ENCODE measurements at regions not wholly inside any gene's neighbourhood (a gene's known extent, or its start where the extent isn't known, plus 50 kb on each side); places are given as distances from the start of the nearest gene placed in this dataset.

DNA sequence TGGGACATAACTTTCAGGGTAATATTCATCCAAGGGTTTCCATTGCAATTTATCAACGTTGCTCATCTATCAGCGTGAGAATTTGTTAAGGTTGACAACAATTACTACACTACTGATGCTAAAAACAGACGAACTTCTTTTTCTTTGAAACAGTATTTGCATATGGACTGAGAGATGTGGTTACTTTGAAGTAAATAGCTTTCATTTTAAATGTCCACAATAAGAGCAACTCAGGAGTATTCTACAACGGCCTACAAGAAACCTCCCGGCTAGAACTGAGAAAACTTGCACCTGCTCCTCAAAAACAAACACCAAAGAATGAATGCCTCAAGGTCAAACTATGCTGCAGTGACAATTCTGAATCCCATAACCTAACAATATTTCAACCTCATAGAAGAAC is 238.4 kb downstream of the IRS2 start:
- no peak for DNase-seq (ENCODE audit: low read depth, low spot score)
- H3K27ac ChIP-seq = no peak overlapping the region

DNA sequence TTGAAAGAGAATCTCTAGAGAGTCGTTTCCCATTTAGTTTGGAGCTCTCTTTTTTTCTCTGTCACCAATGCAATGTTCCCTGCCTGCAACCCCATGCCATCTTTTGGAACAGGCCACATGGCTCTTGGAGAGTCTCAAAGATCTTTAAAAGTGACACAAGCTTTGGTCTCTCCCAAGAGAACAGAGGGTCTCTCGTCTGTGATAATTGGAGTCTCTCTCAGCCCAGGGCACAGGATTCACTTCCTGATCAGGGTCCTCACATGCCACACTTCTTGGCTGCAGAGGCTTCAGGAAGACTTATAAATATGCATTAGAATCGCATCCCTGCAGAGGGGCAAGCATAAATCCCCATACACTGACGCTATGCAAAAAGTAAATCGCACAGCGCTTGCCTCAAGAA is 240.5 kb downstream of the IRS2 start:
- no peak for DNase-seq (ENCODE audit: low read depth, low spot score)
- no peak overlapping the region for H3K27ac ChIP-seq

DNA sequence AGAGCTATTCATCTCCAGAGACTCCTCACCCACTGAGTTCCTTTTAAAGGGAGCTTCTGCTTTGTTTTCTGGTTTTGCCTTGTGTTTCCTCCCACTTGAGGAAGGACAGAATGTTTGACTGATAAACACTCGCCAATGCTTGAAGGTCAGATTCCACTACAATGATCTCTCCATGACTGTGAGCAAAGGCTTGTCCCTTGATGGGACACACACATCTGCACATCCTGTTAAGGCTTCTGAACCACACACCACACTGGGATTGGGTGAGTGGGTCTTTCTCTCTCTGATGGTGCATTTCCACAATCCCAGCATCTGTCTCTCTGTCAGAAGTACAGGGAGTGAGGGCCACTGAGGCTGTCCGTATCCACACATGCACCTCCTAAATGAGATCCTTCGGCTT is 245.3 kb downstream of the IRS2 start:
- no peak overlapping the region for H3K27ac ChIP-seq
- DNase-seq (ENCODE audit: low read depth, low spot score) = no peak

DNA sequence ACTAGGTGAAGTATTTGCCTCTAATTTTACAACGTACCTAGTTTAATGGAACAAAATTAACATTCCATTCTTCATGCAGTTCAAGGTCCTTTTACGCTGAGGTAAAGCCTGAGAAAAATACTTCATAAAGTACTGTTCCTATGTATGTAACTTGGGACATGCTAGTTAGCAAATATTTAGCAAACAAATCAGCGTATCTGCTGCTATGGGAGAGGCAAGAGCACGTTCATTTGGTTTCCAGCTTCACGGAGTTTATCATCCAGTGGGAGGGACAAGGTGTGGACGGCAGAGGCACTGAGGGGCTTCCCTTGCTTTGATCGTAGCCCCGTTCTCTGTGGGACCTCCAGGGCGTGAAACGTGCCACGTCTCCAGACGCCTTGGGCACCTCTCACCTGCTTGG is 248.8 kb downstream of the IRS2 start:
- no peak overlapping the region for H3K27ac ChIP-seq
- DNase-seq (ENCODE audit: low read depth, low spot score) = no peak

DNA sequence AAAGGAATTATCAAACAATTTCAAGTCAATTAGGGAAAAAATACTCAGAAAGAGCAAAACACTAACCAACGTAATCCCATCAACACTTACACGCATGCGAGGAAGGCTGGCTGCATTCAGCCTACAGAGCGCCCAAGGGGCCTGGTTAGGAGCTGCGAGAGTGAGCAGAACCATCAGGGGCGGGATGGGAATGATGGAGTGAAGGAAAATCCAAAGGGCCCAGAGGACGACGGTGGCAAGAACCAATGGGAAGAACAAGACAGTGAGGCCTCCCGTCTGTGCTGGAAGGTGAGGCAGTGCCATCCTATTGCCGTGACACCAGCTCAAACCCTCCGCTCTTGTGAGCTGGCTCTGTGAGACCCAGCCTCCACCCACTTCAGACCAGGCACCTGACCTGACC is 253.0 kb downstream of the IRS2 start:
- no peak for DNase-seq (ENCODE audit: low read depth, low spot score)
- H3K27ac ChIP-seq = no peak overlapping the region

DNA sequence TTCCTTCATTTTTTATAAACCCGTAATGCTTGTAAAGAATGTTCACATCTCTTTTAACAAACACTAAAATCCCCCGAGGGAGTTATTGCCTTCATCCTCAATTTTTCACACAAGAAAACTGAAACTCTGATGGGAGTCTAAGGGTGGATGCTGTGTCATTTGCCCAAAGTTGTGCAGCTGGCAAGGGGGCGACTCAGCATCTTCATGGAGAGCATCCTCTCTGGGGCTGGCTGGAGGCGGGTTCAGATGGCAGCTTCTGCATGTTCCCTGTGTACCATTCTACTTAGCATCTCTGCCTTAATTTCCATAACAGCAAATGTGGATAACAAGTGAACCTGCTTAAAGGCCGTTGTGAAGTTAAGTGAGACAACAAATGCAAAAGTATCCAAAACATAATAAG is 256.4 kb downstream of the IRS2 start:
- H3K27ac ChIP-seq = no peak overlapping the region
- no peak for DNase-seq (ENCODE audit: low read depth, low spot score)

DNA sequence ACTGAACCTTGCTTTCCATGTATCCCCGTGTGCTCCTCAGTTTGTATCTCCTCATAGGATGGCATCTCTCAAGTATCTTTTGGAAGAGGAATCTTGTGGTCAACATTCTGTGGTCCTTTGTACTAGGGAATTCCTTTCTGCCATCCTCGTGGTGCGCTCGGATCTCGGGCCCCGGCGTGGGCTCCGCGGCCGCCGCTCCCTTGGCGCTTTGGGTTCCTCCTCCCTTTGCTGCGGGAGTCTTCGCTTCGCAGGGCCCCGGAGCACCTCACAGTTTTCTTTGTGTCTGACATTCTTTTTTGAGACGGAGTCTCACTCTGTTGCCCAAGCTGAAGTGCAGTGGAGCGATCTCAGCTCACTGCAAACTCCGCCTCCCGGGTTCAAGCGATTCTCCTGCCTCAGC is 264.7 kb downstream of the IRS2 start:
- DNase-seq (ENCODE audit: low read depth, low spot score) = no peak
- H3K27ac ChIP-seq = no peak overlapping the region

DNA sequence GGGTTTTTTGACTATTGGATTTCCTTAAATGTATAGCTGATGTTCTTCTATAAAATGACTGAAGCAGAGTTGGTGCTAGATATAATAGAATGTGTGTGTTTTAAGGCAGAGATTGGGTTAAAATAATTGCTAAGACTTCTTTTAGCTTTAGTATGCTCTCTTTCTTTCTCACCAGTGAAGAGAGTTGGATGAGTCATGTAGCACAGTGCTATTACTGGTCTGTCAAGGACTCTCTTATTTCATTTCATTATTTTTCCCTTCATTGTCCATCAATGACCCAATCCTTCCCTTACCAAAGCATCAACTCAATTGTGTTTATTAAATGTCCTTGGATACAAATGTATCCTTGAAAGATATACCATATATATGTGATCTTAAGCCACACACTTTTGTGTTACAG is 268.9 kb downstream of the IRS2 start:
- no peak for DNase-seq (ENCODE audit: low read depth, low spot score)

DNA sequence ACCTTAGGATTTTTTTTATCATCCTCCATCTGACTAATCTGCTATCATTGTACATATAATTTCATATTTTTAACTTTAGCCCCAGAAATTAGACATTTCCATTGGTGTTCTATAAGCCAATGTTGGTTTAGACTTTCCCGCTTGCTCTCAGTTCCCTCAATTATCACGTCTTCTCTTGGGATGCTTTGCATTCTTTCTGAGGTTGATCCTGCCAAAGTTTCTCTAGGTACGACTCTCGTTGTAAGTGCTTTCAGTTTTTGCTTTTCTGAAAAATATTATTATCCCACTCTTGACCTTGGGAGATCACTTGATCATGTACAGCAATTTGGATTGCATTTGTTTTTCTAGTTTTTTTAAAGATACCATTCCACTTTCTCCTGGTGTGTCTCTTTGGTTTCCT is 270.2 kb downstream of the IRS2 start:
- no peak overlapping the region for H3K27ac ChIP-seq
- no peak for DNase-seq (ENCODE audit: low read depth, low spot score)

More for the DNA sequence above, 268.9 kb downstream of the IRS2 start:
- no peak overlapping the region for H3K27ac ChIP-seq

DNA sequence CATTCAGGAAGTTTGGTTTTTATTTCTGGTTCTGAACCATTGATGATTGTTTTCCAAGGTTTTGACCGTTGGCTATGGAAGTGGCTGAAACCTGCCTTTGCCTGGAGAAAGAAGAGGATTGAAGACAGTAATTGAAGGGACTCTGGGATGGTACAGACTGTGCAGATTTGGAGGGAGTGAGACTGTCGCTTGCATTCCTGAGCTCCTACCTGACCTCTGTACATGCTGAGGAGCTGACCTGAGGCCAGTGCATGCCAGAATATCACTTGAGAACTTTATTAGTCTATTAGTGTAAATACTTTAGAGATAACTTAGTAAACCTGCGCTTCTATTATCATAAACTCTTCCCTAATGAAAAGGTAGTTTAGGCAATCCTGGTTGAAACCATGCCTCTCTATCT is 276.4 kb downstream of the IRS2 start:
- H3K27ac ChIP-seq = no peak overlapping the region
- DNase-seq (ENCODE audit: low read depth, low spot score) = no peak

DNA sequence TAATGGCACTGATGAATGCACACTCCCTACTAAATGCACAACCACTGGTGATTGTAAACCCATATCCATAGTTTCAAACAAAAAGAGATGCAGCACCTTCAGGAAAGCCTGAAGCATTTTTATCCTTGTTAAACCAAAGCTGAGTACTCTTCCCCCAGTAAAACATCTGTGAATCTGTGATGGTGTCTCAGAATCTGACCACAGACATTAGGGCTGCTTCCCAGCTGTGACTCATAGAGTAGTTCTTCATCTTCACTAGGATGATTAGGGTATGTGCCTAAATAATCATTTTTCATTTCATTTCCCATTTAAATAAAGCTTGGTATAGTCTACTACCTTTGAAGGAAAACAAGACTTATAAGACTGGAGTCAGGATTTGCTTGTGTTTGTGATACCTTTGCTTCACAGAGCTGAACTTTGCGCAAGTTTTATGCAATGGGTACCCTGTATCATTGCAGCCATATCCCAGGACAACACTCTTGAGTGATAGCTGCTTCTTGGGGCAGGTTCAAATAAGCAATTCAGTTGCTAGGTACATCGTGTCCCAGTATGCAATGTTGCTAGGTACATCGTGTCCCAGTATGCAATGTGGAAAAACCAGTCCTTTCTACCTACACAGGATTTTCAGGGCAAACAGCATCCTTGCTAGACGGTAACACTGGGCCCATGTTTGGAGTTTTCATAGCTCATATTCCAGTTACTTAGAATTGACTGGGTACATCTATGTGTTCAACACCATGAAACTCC is 277.1 kb downstream of the IRS2 start:
- no peak overlapping the region for H3K27ac ChIP-seq

DNA sequence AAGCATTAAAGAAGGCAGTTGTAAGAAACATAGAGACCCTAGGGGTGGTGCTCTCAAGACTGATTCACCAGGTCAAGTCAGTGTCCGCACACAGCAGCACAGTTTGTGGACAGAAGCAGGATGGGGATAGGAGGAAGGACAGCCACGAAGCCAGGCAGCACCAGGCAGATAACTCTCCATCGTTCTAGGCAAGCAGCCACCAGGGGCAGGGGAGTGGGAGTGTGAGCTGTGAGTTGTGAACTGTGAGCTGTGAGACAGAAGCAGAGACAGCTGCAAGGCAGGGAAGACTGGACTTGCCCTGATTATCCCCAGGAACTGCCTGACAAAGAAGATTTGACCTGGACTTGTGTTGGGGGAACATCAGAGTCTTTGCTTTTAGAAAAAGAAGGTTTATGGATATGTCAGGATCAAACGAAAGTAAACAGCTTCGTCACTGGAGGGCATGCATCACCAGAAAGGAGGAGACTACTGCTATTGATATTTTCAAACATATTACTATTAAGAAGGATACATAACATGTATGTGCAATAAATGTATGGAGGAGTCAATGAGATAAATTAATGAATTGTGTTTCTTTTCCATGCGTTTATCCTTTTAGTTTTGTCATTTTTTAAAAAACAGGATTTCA is 286.1 kb downstream of the IRS2 start:
- DNase-seq (ENCODE audit: low read depth, low spot score) = no peak
- H3K27ac ChIP-seq = no peak overlapping the region

More for the DNA sequence above, 277.1 kb downstream of the IRS2 start:
- DNase-seq (ENCODE audit: low read depth, low spot score) = peak; percentile 6

DNA sequence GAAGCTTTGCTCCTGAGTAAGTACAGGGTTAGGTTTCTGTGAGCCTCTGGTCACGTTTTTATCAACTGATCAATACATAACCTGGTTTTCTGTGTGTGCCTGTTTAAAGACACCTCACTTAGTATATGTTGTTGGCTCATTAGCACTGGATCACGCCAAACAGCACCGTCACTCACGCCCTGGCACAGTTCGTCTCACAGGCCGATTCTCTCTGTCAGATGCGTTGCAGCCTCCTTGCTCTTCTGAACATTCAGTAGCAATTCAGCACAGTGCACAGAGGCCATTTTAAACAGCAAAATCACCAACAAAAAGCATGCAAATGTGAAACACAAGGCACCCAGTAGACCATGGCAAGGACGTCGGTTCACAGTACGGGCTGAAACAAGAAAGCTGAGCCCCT is 288.5 kb downstream of the IRS2 start:
- DNase-seq (ENCODE audit: low read depth, low spot score) = no peak
- H3K27ac ChIP-seq = no peak overlapping the region

DNA sequence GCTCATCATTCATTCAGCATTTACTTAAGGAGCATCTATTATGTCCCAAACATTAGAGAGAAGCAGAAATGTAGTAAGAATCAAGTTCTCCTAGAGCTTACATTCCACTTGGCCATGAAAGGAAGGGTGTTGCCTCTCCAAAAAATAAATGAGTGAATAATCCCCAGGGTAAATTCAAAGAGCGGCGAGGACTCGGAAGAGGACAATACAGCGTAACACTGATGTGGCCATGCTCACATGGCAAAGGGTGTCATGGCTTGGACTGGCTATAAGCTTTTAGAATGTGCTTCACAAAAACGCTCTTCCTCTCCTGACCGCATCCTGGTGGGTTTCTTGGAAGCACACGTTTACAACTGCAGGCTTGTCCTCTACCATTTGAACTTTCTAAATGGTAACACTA is 290.2 kb downstream of the IRS2 start:
- no peak for DNase-seq (ENCODE audit: low read depth, low spot score)
- H3K27ac ChIP-seq = peak overlapping the region; percentile 94

DNA sequence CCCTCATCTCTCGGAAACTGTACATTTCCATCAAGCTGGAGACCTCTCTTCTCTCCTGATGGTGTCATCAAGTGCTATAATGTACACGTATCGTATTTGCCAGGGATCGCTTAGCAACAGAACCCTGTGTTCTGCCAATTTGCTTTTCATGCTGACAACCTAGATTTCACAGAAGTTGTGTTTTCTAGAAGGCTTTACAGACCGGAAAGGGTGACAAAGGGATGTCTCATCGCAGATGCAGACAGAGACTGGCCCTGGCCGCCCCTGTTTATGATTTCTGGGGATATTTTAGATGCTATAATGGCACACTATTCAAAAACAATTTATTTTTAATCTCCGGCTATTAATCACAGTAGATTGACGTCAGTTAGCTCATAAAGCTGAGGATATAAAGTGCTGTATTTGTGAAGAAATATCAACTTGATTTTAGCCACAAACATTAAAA is 291.4 kb downstream of the IRS2 start:
- DNase-seq (ENCODE audit: low read depth, low spot score) = peak; percentile 78

DNA sequence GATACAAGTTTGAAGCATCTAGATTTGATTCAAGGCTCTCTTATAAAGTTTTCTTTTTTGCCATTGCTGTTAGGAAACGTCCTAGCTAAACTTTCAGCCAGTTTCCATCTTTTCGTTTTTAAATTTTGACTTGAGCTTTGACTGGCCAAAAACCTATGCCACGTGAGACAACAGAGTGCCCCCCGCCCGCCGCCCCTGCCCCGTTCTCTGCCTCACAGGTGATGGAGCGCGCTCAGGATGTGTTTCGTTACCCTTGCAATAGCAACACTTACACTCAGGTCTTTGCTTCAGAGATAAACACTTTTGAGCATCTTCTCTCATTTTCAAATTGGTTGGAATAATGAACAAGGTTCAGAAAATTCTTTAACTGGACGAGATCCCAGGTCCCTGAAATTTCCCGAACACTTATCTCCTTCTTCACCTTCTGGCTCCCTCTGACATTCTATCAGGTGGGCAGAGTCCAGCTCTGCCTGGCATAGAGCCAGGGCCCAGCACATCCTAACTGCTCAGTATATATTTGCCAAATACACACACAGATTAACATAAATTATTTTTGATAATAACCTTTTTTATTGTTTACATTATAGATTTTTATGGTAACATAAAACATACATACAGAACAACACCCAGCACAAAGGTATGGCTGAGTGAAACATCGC is 301.1 kb downstream of the IRS2 start:
- H3K27ac ChIP-seq = no peak overlapping the region
- no peak for DNase-seq (ENCODE audit: low read depth, low spot score)

More for the DNA sequence above, 291.4 kb downstream of the IRS2 start:
- peak overlapping the region; percentile 94 for H3K27ac ChIP-seq

DNA sequence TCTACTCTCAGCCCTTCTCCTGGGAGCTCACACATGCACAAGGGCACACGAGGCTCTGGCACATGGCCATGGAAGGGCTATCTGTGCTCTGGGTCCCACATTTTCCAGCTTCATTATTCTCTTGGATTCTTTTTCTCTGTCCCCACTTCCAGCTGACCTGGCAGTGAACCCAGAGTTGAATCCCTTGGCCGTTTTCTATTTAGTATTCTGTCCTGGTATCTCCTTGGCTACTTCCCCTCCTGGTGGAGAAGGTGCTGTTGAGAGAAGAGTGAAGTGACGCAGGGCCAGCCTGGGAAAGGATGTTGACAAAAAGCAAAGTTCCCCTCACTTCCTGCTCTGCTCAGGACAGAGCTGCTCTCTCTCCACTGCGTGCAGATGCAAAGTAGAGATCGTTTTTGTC is 303.1 kb downstream of the IRS2 start:
- no peak for DNase-seq (ENCODE audit: low read depth, low spot score)
- no peak overlapping the region for H3K27ac ChIP-seq

DNA sequence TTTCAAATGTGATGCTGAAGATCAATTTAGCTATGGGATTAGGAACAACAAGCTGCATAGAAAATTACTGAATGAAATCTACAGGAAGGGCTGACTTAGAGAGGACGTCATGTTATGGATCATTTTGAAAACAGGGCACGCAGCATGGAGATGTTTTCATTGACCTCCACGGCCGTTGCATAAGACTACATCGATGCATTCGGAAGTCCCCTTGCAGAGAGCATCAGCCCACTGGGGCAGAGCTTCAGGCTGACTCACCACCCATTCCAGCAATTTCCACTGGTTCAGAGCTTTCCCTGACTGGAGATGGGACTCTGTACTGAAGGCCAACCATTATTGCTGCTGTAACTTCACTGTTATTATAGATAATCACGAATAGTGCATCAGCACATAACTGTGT is 305.3 kb downstream of the IRS2 start:
- no peak overlapping the region for H3K27ac ChIP-seq
- DNase-seq (ENCODE audit: low read depth, low spot score) = no peak

DNA sequence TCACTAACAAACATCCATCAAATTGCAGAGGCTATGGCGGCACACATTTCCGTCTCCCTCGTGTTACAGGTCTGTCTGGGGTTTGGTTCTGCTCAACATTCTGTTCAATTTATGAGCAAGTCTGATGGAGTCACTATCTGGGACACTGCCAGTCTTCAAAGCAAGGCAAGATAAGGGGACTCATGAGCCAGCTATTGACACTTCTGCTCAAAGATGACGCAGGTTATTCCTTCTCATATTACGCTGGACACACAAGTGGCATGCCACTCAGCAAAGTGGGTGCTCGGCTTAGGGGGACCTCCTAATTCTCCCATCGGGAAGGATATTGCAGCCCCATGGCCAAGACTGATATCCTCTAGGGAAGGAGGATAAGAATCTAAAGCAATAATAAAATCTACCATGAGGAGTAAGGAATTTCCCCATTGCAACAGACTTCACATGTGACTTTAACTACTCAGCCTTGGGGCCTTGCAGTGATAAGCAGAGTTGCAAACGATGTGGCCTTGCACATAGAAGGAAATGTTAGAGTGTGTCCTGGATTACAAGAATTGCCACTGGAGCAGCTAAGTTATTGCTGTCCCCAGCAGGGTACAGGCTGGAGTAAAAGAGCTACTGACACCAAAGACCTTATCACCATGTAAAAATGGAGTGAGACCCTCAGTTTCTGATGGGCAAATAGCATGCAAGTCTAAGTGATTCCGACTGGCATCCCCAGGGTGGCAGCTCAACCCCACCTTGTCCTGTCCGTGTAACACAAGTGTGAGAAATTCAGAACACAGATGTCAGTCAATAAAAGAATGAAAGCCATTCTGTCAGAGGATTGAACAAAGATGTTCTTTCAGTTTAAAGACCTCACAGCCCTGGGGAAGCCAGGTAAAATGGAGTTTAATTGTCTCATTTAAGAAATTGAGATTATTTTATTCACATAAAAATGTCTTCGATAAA is 306.1 kb downstream of the IRS2 start:
- no peak overlapping the region for H3K27ac ChIP-seq
- DNase-seq (ENCODE audit: low read depth, low spot score) = no peak

DNA sequence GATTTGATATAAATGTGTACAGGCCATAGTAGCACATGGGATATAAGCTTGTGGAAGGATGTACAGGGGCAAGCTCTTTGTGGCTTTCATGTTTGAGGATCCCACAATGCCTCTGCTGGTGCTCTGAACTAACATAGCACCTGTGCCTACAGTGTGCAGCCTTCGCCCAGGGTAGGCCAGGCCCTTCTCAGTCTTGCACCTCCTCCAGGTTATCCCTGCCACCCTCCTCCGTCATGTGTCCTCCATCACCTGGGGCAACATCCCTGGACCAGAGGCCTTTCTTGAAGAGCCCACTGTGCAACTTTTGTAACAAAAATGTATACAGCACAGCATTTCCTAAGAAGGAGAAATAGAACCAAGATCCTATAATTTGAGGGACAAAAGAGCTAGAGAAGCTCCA is 306.8 kb downstream of the IRS2 start:
- no peak for DNase-seq (ENCODE audit: low read depth, low spot score)
- H3K27ac ChIP-seq = no peak overlapping the region
